ENCODE measurements at regions not wholly inside any gene's neighbourhood (a gene's known extent, or its start where the extent isn't known, plus 50 kb on each side); places are given as distances from the start of the nearest gene placed in this dataset.
"Not testable (repeated sequence)": the region's sequence is repeated elsewhere in the genome, so short reads cannot be mapped to it uniquely, and the experiment has no call there.

- no peak for DNase-seq (ENCODE audit: insufficient read length, low spot score)
- no peak for FAIRE-seq
- TF ChIP-seq CTCF (IDR thresholded peaks at IDR 0.05; ENCODE audit: insufficient read depth, missing control alignments): no peak
These were observed 983.4 kb downstream of the TMEM121 start for GRCh38 chr14:106509807-106510206.

- DNase-seq (ENCODE audit: insufficient read length, low spot score) (no peak), FAIRE-seq (no peak)
These were observed 984.8 kb downstream of the TMEM121 start for GRCh38 chr14:106511006-106511799.

GRCh38 chr14:106511800-106512198 is 985.4 kb downstream of the TMEM121 start:
- no peak for TF ChIP-seq CTCF (IDR thresholded peaks at IDR 0.05; ENCODE audit: insufficient read depth, missing control alignments)
- no peak for FAIRE-seq
- no peak for DNase-seq (ENCODE audit: insufficient read length, low spot score)

More at GRCh38 chr14:106511006-106511799, 984.8 kb downstream of the TMEM121 start:
- TF ChIP-seq CTCF (IDR thresholded peaks at IDR 0.05; ENCODE audit: insufficient read depth, missing control alignments): no peak

- FAIRE-seq (no peak), DNase-seq (ENCODE audit: insufficient read length, low spot score) (no peak)
- no peak for TF ChIP-seq CTCF (IDR thresholded peaks at IDR 0.05; ENCODE audit: insufficient read depth, missing control alignments)
These were observed 986.9 kb downstream of the TMEM121 start for GRCh38 chr14:106513302-106513701.

GRCh38 chr14:106518054-106518943 is 991.9 kb downstream of the TMEM121 start:
- no peak for DNase-seq (ENCODE audit: insufficient read length, low spot score)
- no peak for TF ChIP-seq CTCF (IDR thresholded peaks at IDR 0.05; ENCODE audit: insufficient read depth, missing control alignments)
- FAIRE-seq: no peak

- not testable (repeated sequence) for FAIRE-seq; DNase-seq (ENCODE audit: insufficient read length, low spot score)
These were observed 995.7 kb downstream of the TMEM121 start for GRCh38 chr14:106522118-106522517.

- no peak for TF ChIP-seq CTCF (IDR thresholded peaks at IDR 0.05; ENCODE audit: insufficient read depth, missing control alignments)
- no peak for DNase-seq (ENCODE audit: insufficient read length, low spot score)
- FAIRE-seq: no peak
These were observed 996.6 kb downstream of the TMEM121 start for GRCh38 chr14:106522990-106523389.
